BLaER1 (cell line): ENCODE measurements at regions not wholly inside any gene's neighbourhood (a gene's known extent, or its start where the extent isn't known, plus 50 kb on each side); places are given as distances from the start of the nearest gene placed in this dataset.

Source experiments
- H3K27ac ChIP-seq: shearing (Covaris generic); formaldehyde crosslinking; 2 replicates; pipeline ENCODE4 v1.8.1; 2022
- H3K27me3 ChIP-seq: shearing (Covaris generic); formaldehyde crosslinking; 2 replicates; pipeline ENCODE4 v1.8.1; 2022
- H3K36me3 ChIP-seq: shearing (Covaris generic); formaldehyde crosslinking; 2 replicates; pipeline ENCODE4 v1.8.1; 2022
- H3K4me1 ChIP-seq: shearing (Covaris generic); formaldehyde crosslinking; 2 replicates; pipeline ENCODE4 v1.8.1; 2022
- H3K4me2 ChIP-seq: shearing (Covaris generic); formaldehyde crosslinking; 2 replicates; pipeline ENCODE4 v1.8.1; 2022
- H3K4me3 ChIP-seq: shearing (Covaris generic); formaldehyde crosslinking; 2 replicates; pipeline ENCODE4 v1.8.1; 2022
- H3K9ac ChIP-seq: shearing (Covaris generic); formaldehyde crosslinking; 2 replicates; pipeline ENCODE4 v1.8.1; 2022
- H3K9me3 ChIP-seq: shearing (Covaris generic); formaldehyde crosslinking; 2 replicates; pipeline ENCODE4 v1.8.1; 2022
- H4K20me1 ChIP-seq: shearing (Covaris generic); formaldehyde crosslinking; 2 replicates; pipeline ENCODE4 v1.8.1; 2022
- Cebpa-rat ChIP-seq: shearing (Covaris generic); IDR thresholded peaks from 2 replicates; pipeline ENCODE4 v1.8.1; 2022

GRCh38 chr4:177607111-177607573 lies 164.9 kb upstream of the AGA start:
- Histone ChIP-seq H3K27ac (no peak overlapping the region), H3K9ac (no peak overlapping the region), H3K27me3 (no peaks in the 10 kb centered on the region), H3K36me3 (no peaks in the 10 kb centered on the region), H3K4me1 (no peaks in the 10 kb centered on the region), H3K4me2 (no peak overlapping the region), H3K4me3 (no peak overlapping the region), H4K20me1 (no peaks in the 10 kb centered on the region), H3K9me3 (peaks cover 9% of the 10 kb centered on the region)
- no peak for TF ChIP-seq Cebpa-rat

GRCh38 chr4:177611974-177612664 lies 169.9 kb upstream of the AGA start:
- H3K9me3 ChIP-seq, result peaks cover 5% of the 10 kb centered on the region
- no peak for TF ChIP-seq Cebpa-rat
- H3K36me3 ChIP-seq, result no peaks in the 10 kb centered on the region
- no peak overlapping the region for H3K4me3 ChIP-seq
- no peaks in the 10 kb centered on the region for H4K20me1 ChIP-seq
- H3K4me1 ChIP-seq, result no peaks in the 10 kb centered on the region
- H3K9ac ChIP-seq, result no peak overlapping the region
- H3K27ac ChIP-seq, result no peak overlapping the region
- H3K27me3 ChIP-seq, result no peaks in the 10 kb centered on the region
- H3K4me2 ChIP-seq, result no peak overlapping the region

GRCh38 chr4:177612684-177613083 lies 170.4 kb upstream of the AGA start:
- TF ChIP-seq Cebpa-rat, result no peak
- Histone ChIP-seq H3K36me3 (no peaks in the 10 kb centered on the region), H3K4me2 (no peak overlapping the region), H3K9ac (no peak overlapping the region), H3K27ac (no peak overlapping the region), H3K4me1 (no peaks in the 10 kb centered on the region), H3K4me3 (no peak overlapping the region), H3K9me3 (no peaks in the 10 kb centered on the region), H3K27me3 (no peaks in the 10 kb centered on the region), H4K20me1 (no peaks in the 10 kb centered on the region)

- H3K4me1 ChIP-seq, result no peaks in the 10 kb centered on the region
- H3K36me3 ChIP-seq, result no peaks in the 10 kb centered on the region
- H3K27me3 ChIP-seq, result no peaks in the 10 kb centered on the region
- no peaks in the 10 kb centered on the region for H4K20me1 ChIP-seq
- no peak for TF ChIP-seq Cebpa-rat
- H3K9me3 ChIP-seq, result peaks cover 8% of the 10 kb centered on the region; the same call in 1 of the 2 replicates
- no peak overlapping the region for H3K27ac ChIP-seq
- H3K9ac ChIP-seq, result no peak overlapping the region
- no peak overlapping the region for H3K4me2 ChIP-seq
- no peak overlapping the region for H3K4me3 ChIP-seq
These were observed 190.2 kb upstream of the AGA start for GRCh38 chr4:177632481-177632880.

GRCh38 chr4:177638871-177639270 lies 196.6 kb upstream of the AGA start:
- Histone ChIP-seq H3K4me1 (no peaks in the 10 kb centered on the region), H3K4me2 (no peak overlapping the region), H4K20me1 (no peaks in the 10 kb centered on the region), H3K4me3 (no peak overlapping the region), H3K27me3 (no peaks in the 10 kb centered on the region), H3K27ac (no peak overlapping the region), H3K36me3 (no peaks in the 10 kb centered on the region), H3K9ac (no peak overlapping the region), H3K9me3 (peaks cover 8% of the 10 kb centered on the region; the same call in 1 of the 2 replicates)
- no peak for TF ChIP-seq Cebpa-rat

GRCh38 chr4:177640864-177641263 lies 198.6 kb upstream of the AGA start:
- no peak overlapping the region for H3K4me3 ChIP-seq
- TF ChIP-seq Cebpa-rat, result no peak

GRCh38 chr4:177660223-177660622 lies 218.0 kb upstream of the AGA start:
- Histone ChIP-seq H3K4me3 (no peak overlapping the region), H3K9ac (no peak overlapping the region), H3K4me1 (no peaks in the 10 kb centered on the region), H3K4me2 (no peak overlapping the region), H3K36me3 (no peaks in the 10 kb centered on the region), H3K27ac (no peak overlapping the region), H3K9me3 (0 out of 2 replicates have a peak, but pooled peaks cover 3% of the 10 kb centered on the region), H4K20me1 (no peaks in the 10 kb centered on the region), H3K27me3 (no peaks in the 10 kb centered on the region)
- no peak for TF ChIP-seq Cebpa-rat

More at GRCh38 chr4:177640864-177641263, 198.6 kb upstream of the AGA start:
- H3K4me1 ChIP-seq, result no peaks in the 10 kb centered on the region
- no peaks in the 10 kb centered on the region for H3K27me3 ChIP-seq
- H3K36me3 ChIP-seq, result no peaks in the 10 kb centered on the region
- no peak overlapping the region for H3K9ac ChIP-seq
- H4K20me1 ChIP-seq, result no peaks in the 10 kb centered on the region
- no peak overlapping the region for H3K27ac ChIP-seq
- H3K4me2 ChIP-seq, result no peak overlapping the region
- peaks cover 8% of the 10 kb centered on the region; the same call in 1 of the 2 replicates for H3K9me3 ChIP-seq

- no peak overlapping the region for H3K4me2 ChIP-seq
- no peaks in the 10 kb centered on the region for H3K27me3 ChIP-seq
- no peaks in the 10 kb centered on the region for H3K4me1 ChIP-seq
- TF ChIP-seq Cebpa-rat, result no peak
- H3K36me3 ChIP-seq, result no peaks in the 10 kb centered on the region
- H3K9me3 ChIP-seq, result 0 out of 2 replicates have a peak, but pooled peaks cover 3% of the 10 kb centered on the region
- H3K4me3 ChIP-seq, result no peak overlapping the region
- no peak overlapping the region for H3K27ac ChIP-seq
- H3K9ac ChIP-seq, result no peak overlapping the region
- no peaks in the 10 kb centered on the region for H4K20me1 ChIP-seq
These were observed 225.4 kb upstream of the AGA start for GRCh38 chr4:177667687-177668086.

GRCh38 chr4:177671387-177671786 lies 229.2 kb upstream of the AGA start:
- Histone ChIP-seq H3K27ac (no peak overlapping the region), H3K4me2 (no peak overlapping the region), H3K9ac (no peak overlapping the region), H3K27me3 (no peaks in the 10 kb centered on the region), H3K4me1 (no peaks in the 10 kb centered on the region), H3K4me3 (no peak overlapping the region), H3K36me3 (no peaks in the 10 kb centered on the region), H4K20me1 (no peaks in the 10 kb centered on the region), H3K9me3 (no peaks in the 10 kb centered on the region)
- no peak for TF ChIP-seq Cebpa-rat

- TF ChIP-seq Cebpa-rat, result no peak
- Histone ChIP-seq H3K9ac (no peak overlapping the region), H3K36me3 (no peaks in the 10 kb centered on the region)
These were observed 229.6 kb upstream of the AGA start for GRCh38 chr4:177671845-177672244.

More at GRCh38 chr4:177671845-177672244, 229.6 kb upstream of the AGA start:
- Histone ChIP-seq H3K27ac (no peak overlapping the region), H3K4me2 (no peak overlapping the region), H3K9me3 (no peaks in the 10 kb centered on the region), H4K20me1 (no peaks in the 10 kb centered on the region), H3K27me3 (no peaks in the 10 kb centered on the region), H3K4me3 (no peak overlapping the region), H3K4me1 (no peaks in the 10 kb centered on the region)
